ENCODE measurements at regions not wholly inside any gene's neighbourhood (a gene's known extent, or its start where the extent isn't known, plus 50 kb on each side); places are given as distances from the start of the nearest gene placed in this dataset.
A peak's percentile ranks its signal among the peaks of the same experiment; 100 is the strongest.
"Not testable (repeated sequence)": the region's sequence is repeated elsewhere in the genome, so short reads cannot be mapped to it uniquely, and the experiment has no call there.

DNA sequence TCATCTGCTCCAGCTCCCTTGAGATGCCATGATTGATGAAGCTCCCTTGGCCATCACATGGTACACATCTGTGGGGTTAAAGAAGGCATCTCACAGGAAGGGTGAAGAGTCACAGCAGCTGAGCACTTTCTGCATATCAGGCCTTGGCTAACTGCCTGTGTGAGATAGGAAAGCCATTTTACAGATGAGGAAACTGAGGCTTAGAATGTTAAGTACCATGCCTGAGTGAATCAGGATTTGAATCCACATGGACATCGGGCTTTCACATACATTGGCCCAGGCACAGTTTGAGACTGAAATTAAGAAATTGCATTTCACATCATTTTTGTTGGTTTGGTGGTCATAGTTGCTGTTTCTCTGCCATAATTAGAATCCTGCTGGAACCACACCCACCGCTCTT, 126.8 kb downstream of the BCL2L11 start:
- Mint-ChIP-seq H3K4me1 (no peaks in the 10 kb centered on the region), H3K36me3 (ENCODE audit: low read depth) (no peaks in the 10 kb centered on the region), H3K4me3 (no peak overlapping the region), H3K9me3 (no peaks in the 10 kb centered on the region), H3K27ac (no peak overlapping the region), H3K27me3 (no peaks in the 10 kb centered on the region)
- intact Hi-C loops (cut with micrococcal nuclease): no loop called here
- TF ChIP-seq CTCF (IDR thresholded peaks at IDR 0.05): no peak
- no peak for ATAC-seq (ENCODE audit: low read depth)
- no peak for DNase-seq
- ChIA-PET POLR2A (no interaction called here), CTCF (no interaction called here)

GRCh38 chr2:111249806-111250205, 129.1 kb downstream of the BCL2L11 start:
- no peaks in the 10 kb centered on the region for H3K9me3 Mint-ChIP-seq
- H3K27me3 Mint-ChIP-seq: no peaks in the 10 kb centered on the region
- CTCF ChIA-PET: interaction anchor here (1.5 kb wide), 1 partner anchor 133 kb away, joined by 3 read pairs; no protein-coding TSS in a partner anchor
- no peak for DNase-seq
- no peaks in the 10 kb centered on the region for H3K4me1 Mint-ChIP-seq
- TF ChIP-seq CTCF (IDR thresholded peaks at IDR 0.05): no peak
- no peaks in the 10 kb centered on the region for H3K36me3 Mint-ChIP-seq (ENCODE audit: low read depth)
- POLR2A ChIA-PET: no interaction called here
- H3K4me3 Mint-ChIP-seq: no peak overlapping the region
- intact Hi-C loops (cut with micrococcal nuclease): no loop called here
- ATAC-seq (ENCODE audit: low read depth): no peak
- H3K27ac Mint-ChIP-seq: no peak overlapping the region

DNA sequence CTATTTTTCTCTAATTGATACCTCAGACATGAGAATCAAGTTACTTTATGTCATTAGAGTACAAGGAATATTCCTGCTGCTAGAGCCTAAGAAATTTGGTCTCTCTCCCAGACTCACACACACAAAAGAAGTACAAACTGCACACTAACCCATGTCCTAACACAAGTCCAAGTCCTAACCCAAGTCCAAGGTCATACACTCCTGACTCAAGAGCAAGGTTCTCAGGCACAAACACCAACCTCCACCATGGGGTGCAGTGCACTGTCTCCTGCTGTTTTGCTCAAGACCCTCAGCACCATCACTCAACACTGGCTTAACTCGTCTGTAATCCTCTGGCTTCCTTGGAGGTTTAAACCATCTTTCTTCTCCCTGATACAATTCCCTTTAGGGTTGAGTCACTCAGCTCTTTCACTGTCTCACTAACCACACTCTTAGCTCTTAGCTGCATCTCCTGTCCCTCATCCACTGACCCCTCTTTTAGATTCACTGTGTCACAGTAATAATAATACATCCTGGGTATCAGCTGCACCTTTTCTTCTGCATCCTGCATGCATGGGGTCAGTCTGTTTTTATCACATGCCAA, 129.8 kb downstream of the BCL2L11 start:
- no peaks in the 10 kb centered on the region for H3K36me3 Mint-ChIP-seq (ENCODE audit: low read depth)
- ChIA-PET POLR2A (no interaction called here), CTCF (interaction anchor here (1.5 kb wide), 1 partner anchor 134 kb away, joined by 3 read pairs; no protein-coding TSS in a partner anchor)
- H3K27me3 Mint-ChIP-seq: no peaks in the 10 kb centered on the region
- intact Hi-C loops (cut with micrococcal nuclease): no loop called here
- no peaks in the 10 kb centered on the region for H3K9me3 Mint-ChIP-seq
- H3K4me3 Mint-ChIP-seq: no peak overlapping the region
- TF ChIP-seq CTCF (IDR thresholded peaks at IDR 0.05): no peak
- DNase-seq: no peak
- no peak for ATAC-seq (ENCODE audit: low read depth)
- no peaks in the 10 kb centered on the region for H3K4me1 Mint-ChIP-seq
- H3K27ac Mint-ChIP-seq: no peak overlapping the region

DNA sequence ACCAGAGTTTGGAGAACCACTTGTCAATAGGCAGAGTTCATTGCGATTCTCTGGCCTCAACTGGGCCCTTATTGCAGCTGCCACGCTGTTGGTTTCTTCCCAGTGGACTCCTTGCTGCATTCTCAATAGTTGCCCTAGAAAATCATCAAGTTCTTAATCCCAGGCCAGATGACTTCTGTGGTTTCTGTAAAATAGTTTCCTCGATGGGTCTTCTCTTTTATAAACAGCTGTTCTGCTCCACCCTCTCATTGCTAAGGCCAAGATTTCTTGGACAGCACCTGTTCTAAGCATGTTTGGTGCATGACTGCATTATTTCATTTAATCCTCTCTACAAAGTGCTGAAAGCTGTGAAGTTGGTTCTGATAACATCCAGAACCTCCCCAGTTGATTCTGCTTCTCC, 131.0 kb downstream of the BCL2L11 start:
- peak overlapping the region; percentile 33 for H3K27ac Mint-ChIP-seq
- POLR2A ChIA-PET: no interaction called here

DNA sequence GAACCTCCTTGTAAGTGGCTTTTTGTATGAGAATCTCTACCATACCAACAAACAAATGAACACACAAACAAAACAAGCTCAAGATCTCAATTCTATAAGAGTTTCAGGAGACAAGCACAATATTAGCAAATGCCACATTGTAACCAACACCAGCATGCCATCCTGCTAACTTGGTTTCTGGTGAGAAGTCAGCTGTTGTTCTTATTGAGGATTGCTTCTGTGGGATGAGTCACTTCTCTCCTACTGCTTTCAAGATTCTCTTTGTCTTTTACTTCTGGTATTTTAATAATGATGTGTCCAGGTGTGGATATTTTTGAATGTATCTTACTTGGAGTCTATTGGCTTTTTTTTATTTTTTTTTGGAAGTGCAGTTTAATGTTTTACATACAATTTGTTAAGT, 131.7 kb downstream of the BCL2L11 start:
- H3K4me1 Mint-ChIP-seq: no peaks in the 10 kb centered on the region
- ChIA-PET POLR2A (no interaction called here), CTCF (interaction anchor here (1.0 kb wide), 1 partner anchor 9 kb away, joined by 3 read pairs; no protein-coding TSS in a partner anchor)
- no peak overlapping the region for H3K27ac Mint-ChIP-seq
- no peaks in the 10 kb centered on the region for H3K27me3 Mint-ChIP-seq
- no peaks in the 10 kb centered on the region for H3K9me3 Mint-ChIP-seq
- no peaks in the 10 kb centered on the region for H3K36me3 Mint-ChIP-seq (ENCODE audit: low read depth)
- no peak for TF ChIP-seq CTCF (IDR thresholded peaks at IDR 0.05)
- DNase-seq: no peak
- no peak for ATAC-seq (ENCODE audit: low read depth)
- intact Hi-C loops (cut with micrococcal nuclease): no loop called here
- H3K4me3 Mint-ChIP-seq: no peak overlapping the region

More for the DNA sequence above, 131.0 kb downstream of the BCL2L11 start:
- CTCF ChIA-PET: interaction anchor here (1.0 kb wide), 1 partner anchor 9 kb away, joined by 3 read pairs; no protein-coding TSS in a partner anchor
- TF ChIP-seq CTCF (IDR thresholded peaks at IDR 0.05): no peak
- ATAC-seq (ENCODE audit: low read depth): no peak
- no peak for DNase-seq
- Mint-ChIP-seq H3K4me3 (no peak overlapping the region), H3K9me3 (no peaks in the 10 kb centered on the region), H3K4me1 (no peaks in the 10 kb centered on the region), H3K27me3 (no peaks in the 10 kb centered on the region), H3K36me3 (ENCODE audit: low read depth) (no peaks in the 10 kb centered on the region)
- intact Hi-C loops (cut with micrococcal nuclease): no loop called here

- POLR2A ChIA-PET; H3K27me3 Mint-ChIP-seq; H3K4me3 Mint-ChIP-seq; DNase-seq; ATAC-seq (ENCODE audit: low read depth); H3K36me3 Mint-ChIP-seq (ENCODE audit: low read depth); H3K4me1 Mint-ChIP-seq; H3K27ac Mint-ChIP-seq; intact Hi-C loops (cut with micrococcal nuclease); H3K9me3 Mint-ChIP-seq; CTCF ChIA-PET: not testable (repeated sequence)
These were observed 134.2 kb downstream of the BCL2L11 start for GRCh38 chr2:111254916-111255315.

- intact Hi-C loops (cut with micrococcal nuclease); H3K9me3 Mint-ChIP-seq; DNase-seq; ATAC-seq (ENCODE audit: low read depth); H3K27ac Mint-ChIP-seq; POLR2A ChIA-PET; H3K4me3 Mint-ChIP-seq; CTCF ChIA-PET; H3K36me3 Mint-ChIP-seq (ENCODE audit: low read depth); H3K27me3 Mint-ChIP-seq; H3K4me1 Mint-ChIP-seq: not testable (repeated sequence)
These were observed 135.9 kb downstream of the BCL2L11 start for GRCh38 chr2:111256628-111257027.

- H3K27ac Mint-ChIP-seq; intact Hi-C loops (cut with micrococcal nuclease); H3K36me3 Mint-ChIP-seq (ENCODE audit: low read depth); H3K4me3 Mint-ChIP-seq; CTCF ChIA-PET; ATAC-seq (ENCODE audit: low read depth); H3K27me3 Mint-ChIP-seq; DNase-seq; H3K4me1 Mint-ChIP-seq; POLR2A ChIA-PET; H3K9me3 Mint-ChIP-seq: not testable (repeated sequence)
These were observed 136.9 kb downstream of the BCL2L11 start for GRCh38 chr2:111257607-111258006.

All from activated B cell treated with CpG ODN at 0.5 μM for 24 hours (primary cell).